Pancreas (tissue), 10 donors: ENCODE measurements at regions not wholly inside any gene's neighbourhood (a gene's known extent, or its start where the extent isn't known, plus 50 kb on each side); places are given as distances from the start of the nearest gene placed in this dataset.
"Not testable (repeated sequence)": the region's sequence is repeated elsewhere in the genome, so short reads cannot be mapped to it uniquely, and the experiment has no call there.

ENCODE experiments used
- ATAC-seq, 4 donors: fragments of 200-7000 bp; cut with Tn5 transposase; one replicate each; pipeline versions ENCODE4 v1.8.0 to v1.9.1; 2020; ENCODE audit warnings: mild to moderate bottlenecking in 4 of 4, moderate library complexity in 4 of 4
- DNase-seq, 6 donors: peaks; one replicate each; pipeline ENCODE4 v3.0.0-alpha.2; 2020
- FAIRE-seq: peaks from 2 replicates; lab custom pipeline; 2012; peaks lifted over from hg19 to GRCh38; lab: Jason Lieb, UNC
- H3K27ac ChIP-seq, 4 donors: fragments of 200-600 bp; sonication (generic); 1 replicate in 3 of 4; 2 replicates in 1 of 4; pipeline versions ENCODE4 v1.5.0 to v1.8.0; 2020
- H3K27me3 ChIP-seq, 4 donors: fragments of 200-600 bp; one replicate each; pipeline ENCODE4 v1.8.0; 2021
- H3K36me3 ChIP-seq, 3 donors: fragments of 200-600 bp; sonication (generic) in 1 of 3; one replicate each; pipeline versions ENCODE4 v1.5.0 to v1.8.0; 2020 to 2021
- H3K4me1 ChIP-seq, 3 donors: fragments of 200-600 bp; one replicate each; pipeline ENCODE4 v1.8.0; 2021
- H3K4me3 ChIP-seq, 4 donors: fragments of 200-600 bp; sonication (generic) in 2 of 4; one replicate each; pipeline versions ENCODE4 v1.5.0 to v1.8.0; 2020 to 2021
- H3K9me3 ChIP-seq, 4 donors: fragments of 200-600 bp; one replicate each; pipeline ENCODE4 v1.8.0; 2021
- WGBS, 2 donors: extraction: QIAGEN DNeasy Blood & Tissue Kit; methylation state at CpG; one replicate each; pipeline ENCODE4 v1.1.7; 2013; 5-methylcytosine and 5-hydroxymethylcytosine counted together
- intact Hi-C, 3 donors: fragments of 100-400 bp; cut with DNase I; formaldehyde crosslinking; loops; one replicate each; pipeline versions ENCODE4 v1.11.1 to v1.14.2; 2022
- TF ChIP-seq, protein P1 (sequence below), 4 donors: fragments of 200-600 bp; sonication (generic) in 3 of 4; IDR thresholded peaks; one replicate each; pipeline versions ENCODE4 v1.5.0 to v1.8.0; 2021; ENCODE audit warnings: antibody characterized with exemption in 4 of 4
- donor health status: healthy with polysubstance abuse.
- donor health status: DM: no; HTN: no; CAD: no; lungs with moderate emphysema.
- donor health status: DM: no; HTN: no; CAD: no.
- donor health status: control.
- donor health status: control.
- donor health status: Bipolar disorder and iron deficiency.
- donor health status: DM: yes; HTN: yes; CAD: no.
- donor health status: DM: no; HTN: no; CAD: no.
- donor health status: DM: no; HTN: no; CAD: no.
- donor health status: DM: yes; HTN: yes; CAD: no.

GRCh38 chr22:33149611-33150010, 91.4 kb upstream of the SYN3 start:
- DNase-seq (no peak), ATAC-seq (no peak), FAIRE-seq (no peak)
- no peaks in the 10 kb centered on the region for H3K27me3 ChIP-seq
- intact Hi-C loops, result no loop called here
- TF ChIP-seq, protein P1, sequence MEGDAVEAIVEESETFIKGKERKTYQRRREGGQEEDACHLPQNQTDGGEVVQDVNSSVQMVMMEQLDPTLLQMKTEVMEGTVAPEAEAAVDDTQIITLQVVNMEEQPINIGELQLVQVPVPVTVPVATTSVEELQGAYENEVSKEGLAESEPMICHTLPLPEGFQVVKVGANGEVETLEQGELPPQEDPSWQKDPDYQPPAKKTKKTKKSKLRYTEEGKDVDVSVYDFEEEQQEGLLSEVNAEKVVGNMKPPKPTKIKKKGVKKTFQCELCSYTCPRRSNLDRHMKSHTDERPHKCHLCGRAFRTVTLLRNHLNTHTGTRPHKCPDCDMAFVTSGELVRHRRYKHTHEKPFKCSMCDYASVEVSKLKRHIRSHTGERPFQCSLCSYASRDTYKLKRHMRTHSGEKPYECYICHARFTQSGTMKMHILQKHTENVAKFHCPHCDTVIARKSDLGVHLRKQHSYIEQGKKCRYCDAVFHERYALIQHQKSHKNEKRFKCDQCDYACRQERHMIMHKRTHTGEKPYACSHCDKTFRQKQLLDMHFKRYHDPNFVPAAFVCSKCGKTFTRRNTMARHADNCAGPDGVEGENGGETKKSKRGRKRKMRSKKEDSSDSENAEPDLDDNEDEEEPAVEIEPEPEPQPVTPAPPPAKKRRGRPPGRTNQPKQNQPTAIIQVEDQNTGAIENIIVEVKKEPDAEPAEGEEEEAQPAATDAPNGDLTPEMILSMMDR (IDR thresholded peaks at IDR 0.05), result no peak
- no peak overlapping the region for H3K4me3 ChIP-seq
- WGBS, 2 donors, result 53 to 63% methylated on average over 2 of the region's 2 CpGs
- no peaks in the 10 kb centered on the region for H3K4me1 ChIP-seq
- no peaks in the 10 kb centered on the region for H3K36me3 ChIP-seq
- no peaks in the 10 kb centered on the region for H3K9me3 ChIP-seq
- H3K27ac ChIP-seq, result no peak overlapping the region

GRCh38 chr22:33144721-33145120, 86.5 kb upstream of the SYN3 start:
- WGBS, 2 donors, result 63 to 91% methylated on average over 1 of the region's 1 CpG
- H3K4me3 ChIP-seq, result no peak overlapping the region
- TF ChIP-seq, protein P1 (IDR thresholded peaks at IDR 0.05), result no peak
- no peaks in the 10 kb centered on the region for H3K9me3 ChIP-seq
- no peaks in the 10 kb centered on the region for H3K4me1 ChIP-seq
- H3K36me3 ChIP-seq, result no peaks in the 10 kb centered on the region
- no peak overlapping the region for H3K27ac ChIP-seq
- intact Hi-C loops, result no loop called here
- no peak for DNase-seq
- no peaks in the 10 kb centered on the region for H3K27me3 ChIP-seq
- FAIRE-seq, result no peak
- no peak for ATAC-seq

- Histone ChIP-seq H3K27ac (no peak overlapping the region), H3K4me1 (no peaks in the 10 kb centered on the region), H3K9me3 (no peaks in the 10 kb centered on the region), H3K27me3 (no peaks in the 10 kb centered on the region), H3K4me3 (no peak overlapping the region), H3K36me3 (no peaks in the 10 kb centered on the region)
- DNase-seq (no peak), ATAC-seq (no peak), FAIRE-seq (no peak)
- 28 to 30% methylated on average over 4 of the region's 4 CpGs for WGBS, 2 donors
- TF ChIP-seq, protein P1 (IDR thresholded peaks at IDR 0.05), result no peak
- intact Hi-C loops, result no loop called here
Measured at GRCh38 chr22:33142282-33143055, 84.3 kb upstream of the SYN3 start.

GRCh38 chr22:33139937-33140336, 81.8 kb upstream of the SYN3 start:
- Histone ChIP-seq H3K27me3 (no peaks in the 10 kb centered on the region), H3K27ac (no peak overlapping the region), H3K36me3 (no peaks in the 10 kb centered on the region), H3K4me1 (no peaks in the 10 kb centered on the region), H3K9me3 (no peaks in the 10 kb centered on the region), H3K4me3 (no peak overlapping the region)
- ATAC-seq (no peak), FAIRE-seq (no peak), DNase-seq (no peak)
- intact Hi-C loops, result no loop called here
- TF ChIP-seq, protein P1 (IDR thresholded peaks at IDR 0.05), result no peak

GRCh38 chr22:33138333-33138732, 80.2 kb upstream of the SYN3 start:
- ATAC-seq, H3K9me3 ChIP-seq, H3K27me3 ChIP-seq, H3K4me1 ChIP-seq, H3K36me3 ChIP-seq, FAIRE-seq, H3K4me3 ChIP-seq, H3K27ac ChIP-seq, DNase-seq, intact Hi-C loops: not testable (repeated sequence)
- WGBS, 2 donors, result 36 to 74% methylated on average over 5 of the region's 5 CpGs
